Hematopoietic multipotent progenitor cell treated with erythropoietin and hydrocortisone succinate and interleukin-3 and kit ligand, for 15 days (in vitro differentiated cells): ENCODE measurements at regions not wholly inside any gene's neighbourhood (a gene's known extent, or its start where the extent isn't known, plus 50 kb on each side); places are given as distances from the start of the nearest gene placed in this dataset.

ENCODE experiments used
- DNase-seq: peaks from one replicate; pipeline ENCODE4 v3.0.0-alpha.2; 2015; ENCODE audit warnings: low spot score

DNA sequence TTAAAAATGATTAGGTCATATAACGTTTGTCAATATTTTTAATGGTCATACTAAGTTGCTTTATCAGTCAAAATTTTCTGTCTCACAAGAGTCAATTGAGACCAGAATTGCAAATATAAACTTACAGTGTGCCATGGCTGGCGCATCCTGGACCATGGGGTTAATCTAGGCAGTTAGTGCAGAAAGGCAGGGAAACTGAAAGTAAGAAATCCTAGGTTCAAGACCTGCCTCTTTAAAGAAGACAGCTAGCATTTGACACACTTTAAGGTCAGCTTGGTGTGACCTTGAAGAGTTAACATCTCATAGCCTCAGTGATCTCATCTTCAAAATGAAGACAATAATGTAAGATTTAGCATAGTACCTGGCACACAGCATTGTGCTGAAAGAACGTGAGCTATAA, 210.0 kb upstream of the DAB1 start:
- no peak for DNase-seq

DNA sequence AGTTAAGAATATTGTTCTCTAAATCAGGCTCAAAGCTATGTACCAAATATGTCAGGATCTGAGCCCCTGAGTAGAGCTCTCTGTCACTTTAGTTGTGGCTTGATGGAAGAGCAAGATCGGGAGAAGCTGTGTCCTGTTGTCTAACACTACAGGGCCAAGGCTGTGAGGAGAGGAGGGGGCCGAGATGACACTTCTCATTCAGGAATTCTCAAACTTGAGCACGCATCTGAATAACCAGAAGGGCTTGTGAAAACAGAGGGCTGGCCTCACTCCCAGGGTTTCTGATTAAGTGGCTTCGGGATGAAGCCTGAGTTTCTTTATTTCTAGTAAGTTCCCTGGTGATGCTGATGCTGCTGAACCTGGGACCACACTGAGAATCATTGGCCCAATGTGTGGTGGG, 209.2 kb upstream of the DAB1 start:
- no peak for DNase-seq

DNA sequence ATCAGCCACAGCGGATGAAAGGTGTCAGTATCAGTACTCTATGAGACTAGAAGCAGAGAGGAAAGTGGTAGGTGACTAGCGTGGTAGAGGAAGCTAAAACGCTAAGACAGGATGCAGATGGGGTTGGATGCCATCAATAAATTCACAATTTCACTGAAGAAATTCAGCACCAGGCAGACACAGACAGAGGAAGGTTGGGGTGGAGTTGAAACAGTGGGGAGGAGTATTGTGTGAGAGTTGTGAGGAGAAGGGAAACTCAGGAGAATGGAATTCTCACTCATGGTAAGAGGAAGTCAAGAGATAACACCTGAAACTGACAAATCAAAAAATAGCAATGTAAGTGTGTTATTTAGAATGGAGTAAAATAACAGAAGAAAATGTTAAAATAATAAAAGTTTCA, 208.5 kb upstream of the DAB1 start:
- DNase-seq = no peak

DNA sequence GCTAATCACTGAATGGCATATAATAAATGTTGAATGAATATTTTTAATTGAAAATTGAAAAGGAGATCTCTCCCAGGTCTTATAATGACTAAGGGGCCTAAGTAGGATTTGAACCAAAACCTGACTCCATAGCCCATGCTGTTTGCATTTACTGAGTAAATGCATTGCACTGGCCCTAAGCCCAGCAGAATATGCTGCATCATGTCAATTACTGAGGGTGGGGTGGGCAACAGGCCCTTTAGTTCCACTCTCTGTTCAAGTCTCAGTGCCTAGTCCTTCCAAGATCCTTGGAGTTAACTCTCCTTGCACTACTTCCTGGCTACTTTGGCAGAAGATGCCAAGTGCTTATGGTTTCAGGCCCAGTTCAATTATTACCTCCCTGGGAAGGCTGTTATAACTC, 203.8 kb upstream of the DAB1 start:
- no peak for DNase-seq

DNA sequence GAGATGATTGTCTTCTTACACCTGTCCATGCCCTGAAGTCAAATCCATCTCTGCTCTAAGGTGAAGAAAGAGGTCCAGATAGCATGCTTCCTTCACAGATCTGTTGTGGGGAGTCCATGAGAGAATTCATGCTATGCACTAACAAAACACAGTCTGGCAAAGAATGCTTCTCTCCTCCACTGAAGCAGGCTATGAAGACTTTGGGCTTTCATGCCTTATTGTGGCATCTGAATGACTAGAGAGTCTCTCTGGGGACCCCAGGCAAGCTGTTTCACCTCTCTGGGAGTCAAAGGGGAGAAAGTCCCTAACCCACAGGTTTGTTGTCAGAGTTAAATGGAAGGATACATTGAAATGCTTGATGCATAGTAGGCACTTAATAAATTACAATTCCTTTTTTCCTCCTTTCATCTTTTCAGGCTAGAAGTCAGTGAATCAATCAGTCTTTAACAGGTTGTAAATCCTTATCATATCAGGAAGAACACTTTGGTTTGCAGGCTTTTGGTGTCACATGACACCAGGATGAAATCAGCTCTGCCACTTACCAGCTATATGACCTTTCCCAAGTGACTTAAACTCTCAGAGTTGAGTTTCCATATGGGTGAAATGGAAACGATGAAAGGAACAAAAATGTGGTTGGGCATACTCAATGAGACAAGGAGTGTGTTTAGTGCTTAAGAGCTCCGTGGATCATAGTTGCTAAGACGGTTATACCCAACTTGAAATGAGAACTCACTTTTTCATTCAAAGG, 200.1 kb upstream of the DAB1 start:
- no peak for DNase-seq

DNA sequence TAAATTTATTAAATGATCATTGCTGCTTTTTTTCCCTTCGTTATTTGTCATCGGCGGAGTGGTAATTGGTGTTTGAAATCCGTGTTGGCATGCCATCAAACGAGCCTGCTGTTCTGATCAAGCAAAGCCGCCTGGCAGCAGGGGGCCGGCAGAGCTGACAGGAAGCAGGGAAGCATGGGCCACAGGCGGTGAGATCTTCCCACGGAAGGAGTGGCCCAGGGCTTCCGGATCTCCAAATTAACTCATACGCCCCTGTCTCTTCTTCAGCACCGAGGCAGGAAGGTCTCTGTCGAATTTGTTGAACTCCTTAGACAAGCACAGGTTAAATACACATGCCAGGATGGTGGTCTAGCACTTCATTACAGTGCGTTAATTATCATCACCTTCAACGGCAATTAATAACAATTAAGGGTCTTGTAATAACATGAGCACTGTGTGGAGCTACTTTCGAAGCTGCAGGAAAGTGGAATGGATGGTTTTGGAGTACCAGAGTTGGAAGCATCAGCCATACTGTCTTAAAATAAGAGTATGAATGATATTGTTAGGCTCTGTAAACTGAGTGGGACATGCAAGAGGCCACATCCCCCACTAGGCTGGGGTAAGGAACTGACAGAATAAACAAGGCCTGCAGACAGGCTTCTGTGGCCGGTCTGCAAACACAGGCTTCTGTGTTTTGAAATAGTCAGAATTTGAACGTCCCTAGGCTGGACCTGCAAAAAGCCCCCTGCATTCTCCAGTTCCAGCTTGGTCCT, 199.4 kb upstream of the DAB1 start:
- DNase-seq = no peak

DNA sequence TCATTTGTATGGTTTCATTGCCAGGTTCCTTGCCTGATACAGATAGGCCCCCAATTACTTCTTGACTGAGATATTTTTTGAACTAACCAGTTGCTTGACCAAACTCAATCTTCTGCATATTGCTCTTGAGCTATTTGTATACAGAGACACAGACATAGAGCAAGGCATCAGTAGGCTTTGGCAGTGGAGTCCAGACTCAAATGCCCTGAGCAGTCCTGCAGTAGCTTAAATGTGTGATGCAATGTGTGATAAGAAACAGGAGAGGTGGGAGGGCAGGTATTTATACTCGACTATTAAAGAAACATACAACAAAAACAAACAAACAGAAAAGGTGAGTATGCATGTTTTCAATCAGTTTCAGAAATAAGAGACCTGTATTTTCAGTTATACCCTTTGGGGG, 197.9 kb upstream of the DAB1 start:
- no peak for DNase-seq

DNA sequence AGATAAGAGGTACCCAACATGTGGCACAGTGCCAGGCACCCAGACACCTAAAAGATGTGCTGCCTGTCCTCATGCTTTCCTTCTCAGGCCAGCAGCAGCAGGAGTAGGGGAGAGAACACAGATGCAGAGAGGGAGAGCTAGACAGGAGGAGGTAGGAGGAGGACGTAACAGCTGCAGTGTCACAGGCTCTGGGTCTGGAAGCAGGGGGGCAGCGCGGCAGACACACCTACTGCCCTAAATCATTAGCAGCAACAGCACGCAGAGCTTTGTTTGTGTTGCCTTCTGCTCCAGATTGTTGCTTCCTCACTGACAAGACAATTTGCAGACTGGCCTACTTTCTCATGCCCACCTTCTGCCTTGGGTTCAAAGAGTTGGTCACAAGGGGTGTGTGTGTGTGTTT, 196.7 kb upstream of the DAB1 start:
- no peak for DNase-seq

DNA sequence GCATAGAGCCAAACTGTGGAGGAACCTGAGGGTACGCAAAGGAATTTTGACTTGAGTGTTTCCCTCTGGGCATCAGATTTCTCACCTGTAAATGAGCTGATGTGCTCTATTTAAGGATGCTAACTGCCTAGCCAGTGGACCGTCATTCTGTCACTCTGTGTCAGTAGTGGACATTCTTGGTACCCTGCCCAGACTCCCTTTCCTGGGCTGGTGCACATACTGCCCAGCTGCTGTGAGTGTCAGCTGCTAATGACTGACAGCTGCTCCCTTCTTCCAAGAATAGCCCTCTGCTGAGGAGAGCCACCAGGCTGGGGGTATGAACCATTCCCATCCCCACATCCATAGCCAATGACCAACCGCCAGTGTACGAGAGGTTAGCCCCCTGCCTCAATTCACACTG, 193.1 kb upstream of the DAB1 start:
- DNase-seq = no peak

DNA sequence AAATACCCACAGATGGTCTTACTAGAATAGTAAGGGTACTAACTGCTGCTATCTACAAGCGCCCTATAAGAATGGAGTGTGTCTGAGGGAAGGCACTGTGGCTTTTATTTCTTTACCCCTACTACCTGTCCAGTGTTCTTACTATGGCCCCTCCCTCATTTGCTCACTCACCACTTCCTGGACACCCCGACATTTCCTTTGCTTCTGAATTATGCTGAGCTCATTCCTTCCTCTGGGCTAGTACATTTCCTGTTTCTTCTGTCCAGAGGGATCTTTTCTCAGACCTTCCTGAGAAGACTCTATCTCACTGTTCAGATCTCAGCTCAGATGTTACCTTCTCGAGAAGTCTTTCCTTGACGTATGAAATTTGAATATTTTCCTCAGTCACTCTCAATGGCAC, 192.1 kb upstream of the DAB1 start:
- no peak for DNase-seq

DNA sequence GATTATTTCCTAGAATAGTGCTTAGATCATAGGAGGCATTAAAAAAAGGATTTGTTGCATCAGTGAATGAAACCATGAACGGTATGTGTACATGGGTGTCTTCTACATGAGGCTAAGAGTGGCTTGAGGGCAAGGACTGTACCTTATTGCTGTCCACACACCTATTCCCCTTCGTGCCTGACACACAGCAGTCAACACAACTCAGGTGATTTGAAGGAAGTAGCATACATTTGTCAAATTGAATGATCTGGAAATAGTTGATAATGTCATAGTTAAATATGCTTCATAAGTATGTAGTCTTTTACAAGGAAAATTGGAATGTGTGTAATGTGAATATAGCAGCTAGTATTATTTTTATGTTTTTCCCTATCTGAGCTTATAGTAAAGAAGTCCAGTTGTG, 189.0 kb upstream of the DAB1 start:
- DNase-seq = no peak

DNA sequence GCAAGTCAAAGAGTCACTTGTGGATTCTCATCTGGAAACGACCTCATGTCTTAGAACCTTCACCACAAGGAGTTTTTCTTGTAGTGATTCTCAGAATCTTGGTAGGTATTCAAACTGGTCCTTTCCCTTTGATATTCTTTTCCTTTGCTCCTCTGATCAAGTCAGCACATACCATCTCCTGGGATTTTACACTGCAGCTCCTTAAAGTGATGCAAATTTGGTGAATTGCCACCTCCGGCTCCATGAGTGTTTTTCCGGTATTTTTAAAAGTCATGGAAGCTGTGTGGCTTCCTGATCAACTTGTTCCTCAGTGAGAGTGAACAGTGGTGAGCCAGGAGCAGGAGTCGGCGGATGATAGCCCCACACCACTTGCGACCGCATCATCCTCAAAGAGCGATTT, 182.1 kb upstream of the DAB1 start:
- DNase-seq = no peak

DNA sequence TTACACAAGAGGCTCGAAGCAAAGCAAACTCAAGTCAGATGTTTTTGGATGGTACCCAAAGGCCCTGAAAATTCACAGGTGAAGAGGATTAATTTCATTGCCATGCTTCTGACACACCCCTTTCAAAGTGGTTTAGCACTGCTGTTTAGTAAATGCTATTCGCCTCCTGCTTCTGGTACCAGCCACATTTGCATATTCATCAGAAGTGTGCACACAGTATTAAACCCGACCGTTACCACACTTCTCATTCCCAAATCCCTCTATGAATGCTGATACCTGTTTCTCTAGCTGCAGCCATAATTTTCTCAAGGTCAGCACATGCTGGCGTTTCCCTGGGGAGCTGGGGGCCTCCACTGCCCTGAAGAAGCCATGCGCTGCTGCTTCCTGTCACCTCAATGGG, 179.8 kb upstream of the DAB1 start:
- no peak for DNase-seq

DNA sequence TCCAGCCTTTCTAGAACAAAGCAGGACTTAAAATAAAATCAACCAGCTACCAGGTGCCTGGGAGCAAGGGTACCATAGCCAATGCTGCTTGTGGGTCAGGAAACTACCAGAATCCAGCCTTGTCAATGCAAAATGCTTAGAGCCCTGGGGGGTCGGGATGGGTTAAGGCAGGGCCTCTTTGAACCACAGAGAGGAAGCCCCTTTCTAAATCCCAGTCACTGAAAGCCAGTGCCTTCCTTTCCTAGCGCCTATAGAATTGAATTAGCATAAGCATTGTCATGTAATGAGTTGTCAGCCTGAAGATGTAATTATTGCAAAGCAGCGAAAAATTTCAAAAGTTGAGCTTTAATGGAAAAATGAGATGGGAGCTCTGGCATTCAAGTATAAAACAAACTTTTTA, 176.6 kb upstream of the DAB1 start:
- no peak for DNase-seq

DNA sequence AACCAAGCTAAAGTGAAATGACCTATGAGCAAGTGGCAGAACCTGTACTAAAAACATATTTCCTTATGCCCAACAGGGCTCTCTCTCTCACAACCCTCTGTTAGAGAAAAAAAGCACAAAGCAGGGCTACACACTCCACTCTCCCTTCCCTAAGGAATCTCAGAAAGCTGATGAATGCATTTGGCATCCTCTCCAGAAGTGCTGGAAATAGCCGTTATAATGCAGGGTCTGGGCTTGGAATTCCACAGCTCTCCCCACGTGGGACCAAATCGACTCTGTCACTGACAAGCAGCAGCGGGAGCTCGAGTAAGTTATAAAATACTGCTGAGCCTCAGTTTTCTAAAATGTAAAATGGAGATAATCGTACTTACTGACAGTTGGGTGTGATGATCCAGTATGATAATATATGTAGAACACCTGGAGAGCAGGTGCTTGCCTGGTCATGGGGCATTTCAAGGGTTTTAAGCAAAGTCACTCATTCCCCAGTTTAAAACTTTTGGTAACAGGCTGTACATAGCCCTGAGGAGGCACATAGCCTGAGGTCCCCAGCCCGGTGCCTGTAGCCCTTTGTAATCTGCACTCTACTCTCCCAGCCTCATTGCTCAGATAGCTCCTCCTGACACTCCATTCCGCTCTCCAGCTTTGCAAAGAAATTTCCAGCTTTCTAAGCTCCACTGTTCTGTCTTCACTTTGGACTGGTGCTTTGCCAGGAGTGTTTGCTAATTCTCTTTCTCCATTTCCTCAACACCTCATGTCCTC, 175.6 kb upstream of the DAB1 start:
- DNase-seq = no peak

DNA sequence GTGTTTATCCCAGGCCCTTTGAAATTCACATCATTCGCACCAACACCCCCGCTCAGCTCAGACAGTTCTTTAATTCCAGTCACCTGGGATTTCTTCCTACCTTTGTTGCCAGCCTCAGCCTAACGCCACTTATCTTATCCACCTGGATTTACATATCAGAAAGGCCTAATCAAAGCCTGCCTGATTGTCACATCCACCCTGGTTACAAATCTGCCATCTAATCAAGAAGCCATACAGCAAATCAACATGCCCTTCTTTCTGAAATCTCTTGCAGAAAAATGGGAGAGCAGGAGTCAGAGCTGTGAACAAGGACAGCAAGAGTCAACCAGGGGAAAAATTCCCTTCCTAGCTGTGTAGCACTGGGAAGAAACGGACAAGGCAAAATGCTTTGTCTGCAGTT, 173.2 kb upstream of the DAB1 start:
- DNase-seq = no peak

DNA sequence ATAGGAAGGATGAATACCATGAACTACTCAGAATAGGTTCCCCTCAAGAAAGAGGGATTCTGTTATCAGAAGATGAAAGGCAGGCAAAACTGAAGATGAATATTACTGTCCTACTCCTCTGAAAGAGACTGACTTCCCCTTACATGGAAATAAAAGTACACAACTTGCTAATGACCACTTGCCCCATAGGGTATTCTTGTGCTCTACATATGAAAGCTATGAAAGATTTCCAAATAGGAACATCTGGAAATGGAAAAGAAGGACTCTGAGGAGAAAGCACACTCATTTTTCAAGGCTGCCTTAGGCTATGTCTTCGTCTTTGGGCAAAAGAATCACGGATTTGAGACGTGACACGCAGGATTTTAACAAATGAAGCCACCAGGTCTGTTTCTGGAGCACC, 170.1 kb upstream of the DAB1 start:
- no peak for DNase-seq

DNA sequence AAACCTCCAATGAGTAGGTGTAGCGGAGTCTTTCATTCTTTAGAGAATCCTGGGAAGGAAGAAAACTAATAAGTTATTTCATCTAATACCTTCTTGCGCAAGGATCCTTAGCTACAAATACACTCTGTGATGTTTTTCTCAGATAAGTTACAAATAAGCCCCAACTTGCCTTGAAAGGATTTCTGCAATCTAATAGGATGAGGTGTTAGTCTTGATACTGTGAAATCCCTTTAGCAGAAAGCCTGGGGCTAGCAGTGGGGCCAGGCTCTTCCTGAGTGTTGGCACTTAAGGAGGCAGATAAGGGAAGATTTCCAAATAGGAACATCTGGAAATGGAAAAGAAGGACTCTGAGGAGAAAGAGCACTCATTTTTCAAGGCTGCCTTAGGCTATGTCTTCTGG, 168.0 kb upstream of the DAB1 start:
- DNase-seq = no peak

DNA sequence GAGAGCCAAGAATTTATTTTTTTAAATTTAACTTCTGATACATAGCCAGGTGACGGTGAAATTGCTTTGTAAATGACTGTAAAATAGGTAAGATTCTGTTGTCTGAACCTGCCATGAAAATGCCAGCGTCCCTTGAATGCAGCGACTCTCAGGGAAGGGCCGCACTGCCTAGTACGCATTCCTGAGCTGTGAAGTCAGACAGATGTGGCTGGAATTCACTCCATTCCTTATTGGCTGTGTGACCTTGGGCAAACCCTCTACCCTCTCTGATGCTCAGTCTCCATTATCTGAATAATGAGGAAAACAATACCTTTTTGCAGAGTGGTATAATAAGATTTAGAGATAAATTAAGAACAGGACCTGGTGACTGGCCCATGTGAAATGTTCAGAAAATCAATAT, 167.1 kb upstream of the DAB1 start:
- no peak for DNase-seq

DNA sequence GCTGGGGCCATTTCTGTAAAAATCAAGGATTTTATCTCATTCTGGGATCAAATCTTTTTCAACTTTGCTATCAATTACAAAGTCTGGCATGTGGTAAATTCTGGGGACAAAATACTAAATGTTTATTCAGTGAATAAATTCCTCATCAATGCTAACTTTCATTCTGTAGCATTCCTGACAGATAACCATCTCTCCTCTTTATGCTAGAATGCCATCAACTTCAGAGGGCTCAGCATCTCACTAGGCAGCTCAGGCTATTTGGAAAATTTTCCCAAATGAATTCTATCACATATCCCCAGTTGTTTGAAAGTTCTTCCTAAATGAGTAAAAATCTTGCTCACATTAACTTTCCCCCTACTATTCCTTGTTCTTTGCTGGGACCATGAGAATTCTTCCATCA, 163.0 kb upstream of the DAB1 start:
- no peak for DNase-seq

DNA sequence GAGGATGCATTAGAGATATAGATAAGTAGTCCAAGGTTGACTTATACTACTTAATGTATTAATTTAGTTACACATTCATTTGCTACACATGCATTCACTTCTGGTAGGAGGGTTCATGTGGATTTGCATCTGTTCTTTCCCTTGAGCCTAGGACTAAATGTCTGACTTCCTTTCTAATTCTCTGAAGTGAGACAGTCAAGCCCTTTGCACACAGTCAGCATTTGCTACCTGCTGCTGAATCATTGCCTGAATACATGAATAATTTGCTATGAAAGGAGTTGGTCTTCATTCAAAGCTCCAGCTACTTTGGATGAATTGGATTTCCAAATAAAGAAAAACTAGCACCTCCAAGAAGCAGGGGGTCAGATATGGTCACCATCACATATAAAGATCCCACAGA, 154.8 kb upstream of the DAB1 start:
- no peak for DNase-seq

DNA sequence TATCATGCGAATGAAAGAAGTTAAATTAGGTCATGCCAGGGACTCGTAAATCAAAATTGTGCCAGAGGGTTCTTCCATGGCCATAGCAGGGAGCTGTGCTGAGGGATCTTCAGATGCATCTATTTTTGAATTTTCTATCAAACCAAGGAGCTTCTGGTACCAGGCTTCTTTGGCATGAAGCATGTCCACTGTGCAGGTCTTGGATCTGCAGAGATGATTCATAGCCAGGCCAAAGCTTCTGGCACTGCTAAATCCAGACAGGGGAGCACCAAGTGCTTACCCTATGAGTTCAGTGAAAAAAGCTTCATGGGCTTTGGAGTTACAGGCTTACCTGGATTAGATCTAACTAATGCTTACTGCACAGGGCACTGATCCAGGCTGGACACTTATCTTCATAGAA, 154.2 kb upstream of the DAB1 start:
- DNase-seq = no peak

DNA sequence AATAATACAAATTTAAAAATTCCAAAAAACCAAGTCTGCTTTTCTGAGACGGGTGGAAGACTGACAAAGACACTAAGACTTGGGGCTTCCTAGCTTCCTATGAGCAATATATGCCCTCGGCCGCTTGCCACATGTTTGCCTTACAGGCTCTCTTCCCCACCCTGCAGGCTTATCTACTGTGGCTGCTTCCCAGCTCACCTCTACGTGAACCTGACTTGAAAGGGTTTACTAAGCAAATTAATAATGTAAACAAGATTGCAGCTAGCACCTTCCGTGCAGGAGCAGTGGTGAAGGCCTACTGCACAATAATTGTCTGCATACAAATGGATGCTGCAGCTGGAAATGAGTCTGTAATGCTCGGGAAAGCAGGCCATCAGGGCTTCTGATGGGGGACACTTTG, 152.9 kb upstream of the DAB1 start:
- DNase-seq = no peak
